ENCODE measurements at regions not wholly inside any gene's neighbourhood (a gene's known extent, or its start where the extent isn't known, plus 50 kb on each side); places are given as distances from the start of the nearest gene placed in this dataset.
"Not testable (repeated sequence)": the region's sequence is repeated elsewhere in the genome, so short reads cannot be mapped to it uniquely, and the experiment has no call there.

DNA sequence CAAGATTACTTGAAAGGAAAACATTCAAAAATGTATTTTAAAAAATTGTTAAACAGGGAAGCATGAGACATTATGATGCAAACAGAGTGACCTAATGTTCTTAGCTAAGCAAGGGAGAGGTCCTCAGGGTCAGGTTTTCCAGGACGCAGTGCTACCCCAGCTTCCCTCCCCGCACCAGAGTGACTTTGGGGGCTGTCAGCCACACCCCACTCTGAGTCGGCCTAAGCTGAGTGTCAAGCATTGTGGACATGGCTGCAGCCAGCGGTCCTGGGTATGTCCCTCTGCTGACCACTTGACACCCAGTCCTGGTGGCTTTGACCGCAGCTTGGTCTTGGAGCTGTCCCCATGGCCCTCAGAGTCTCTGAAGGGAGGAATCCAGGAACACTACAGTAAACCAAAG is 54.9 kb upstream of the CD93 start:
- intact Hi-C loops (cut with DNase I; ENCODE audit: low total_unique reads) = loop anchor here (5.0 to 10.0 kb wide), 2 partner anchors 89 to 214 kb away; partner anchors contain the start of gene NXT1
- no peaks in the 10 kb centered on the region for H3K36me3 ChIP-seq
- H3K4me3 ChIP-seq = no peak overlapping the region
- H3K27me3 ChIP-seq = no peaks in the 10 kb centered on the region
- H3K27ac ChIP-seq = peak overlapping the region; percentile 66 to 91
- peak; percentile 21 to 64 for DNase-seq
- no peaks in the 10 kb centered on the region for H3K9me3 ChIP-seq
- H3K4me1 ChIP-seq = peaks cover 3 to 51% (median 25%) of the 10 kb centered on the region in 4 donors
- no peak for TF ChIP-seq CTCF (IDR thresholded peaks at IDR 0.05)

- not testable (repeated sequence) for DNase-seq, H3K27me3 ChIP-seq, H3K36me3 ChIP-seq, H3K4me3 ChIP-seq, H3K27ac ChIP-seq, H3K9me3 ChIP-seq
- intact Hi-C loops (cut with DNase I; ENCODE audit: low total_unique reads) = loop anchor here (5.0 to 10.0 kb wide), 2 partner anchors 88 to 215 kb away; partner anchors contain the start of gene NXT1
- peaks cover 3 to 41% (median 19%) of the 10 kb centered on the region in 4 donors for H3K4me1 ChIP-seq
These were observed 53.9 kb upstream of the CD93 start for GRCh38 chr20:23139984-23140383.

- Histone ChIP-seq H3K27ac (no peak overlapping the region), H3K4me1 (peaks cover 3 to 36% (median 14%) of the 10 kb centered on the region in 4 donors), H3K9me3 (no peaks in the 10 kb centered on the region), H3K36me3 (no peaks in the 10 kb centered on the region), H3K4me3 (no peak overlapping the region), H3K27me3 (no peaks in the 10 kb centered on the region)
- intact Hi-C loops (cut with DNase I; ENCODE audit: low total_unique reads) = no loop called here
- no peak for TF ChIP-seq CTCF (IDR thresholded peaks at IDR 0.05)
- DNase-seq = peak; percentile 12 to 19
These were observed 53.4 kb upstream of the CD93 start for GRCh38 chr20:23139524-23139923.

DNA sequence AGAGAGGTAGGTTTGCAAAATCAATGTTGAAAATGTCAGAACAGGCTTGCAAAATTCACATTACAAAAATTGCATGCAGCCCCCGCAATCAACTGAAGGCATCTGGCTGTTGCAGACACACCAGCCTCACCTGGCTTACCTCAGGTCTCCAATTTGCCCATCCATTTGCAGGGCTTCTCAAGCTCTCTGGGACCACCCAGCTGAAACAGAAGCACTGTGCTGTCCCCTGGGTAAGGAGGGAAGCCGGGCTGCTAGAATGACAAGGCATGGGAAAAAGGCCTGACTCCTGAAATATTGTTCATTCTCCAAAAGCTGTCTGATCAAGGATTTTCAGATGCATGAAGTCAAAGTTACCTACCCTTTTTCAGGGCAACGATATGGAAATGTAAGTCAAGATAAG is 52.6 kb upstream of the CD93 start:
- DNase-seq = peak; percentile 1 to 24
- TF ChIP-seq CTCF (IDR thresholded peaks at IDR 0.05) = no peak
- H3K27ac ChIP-seq = no peak overlapping the region
- no peaks in the 10 kb centered on the region for H3K9me3 ChIP-seq
- no peaks in the 10 kb centered on the region for H3K36me3 ChIP-seq
- peaks cover 3 to 28% (median 12%) of the 10 kb centered on the region in 4 donors for H3K4me1 ChIP-seq
- intact Hi-C loops (cut with DNase I; ENCODE audit: low total_unique reads) = no loop called here
- no peaks in the 10 kb centered on the region for H3K27me3 ChIP-seq
- no peak overlapping the region for H3K4me3 ChIP-seq

GRCh38 chr20:23138226-23138625 is 52.1 kb upstream of the CD93 start:
- Histone ChIP-seq H3K27ac (no peak overlapping the region), H3K4me3 (no peak overlapping the region), H3K9me3 (no peaks in the 10 kb centered on the region), H3K4me1 (peaks cover 3 to 23% (median 10%) of the 10 kb centered on the region in 4 donors), H3K36me3 (no peaks in the 10 kb centered on the region), H3K27me3 (no peaks in the 10 kb centered on the region)
- no peak for TF ChIP-seq CTCF (IDR thresholded peaks at IDR 0.05)
- no peak for DNase-seq
- intact Hi-C loops (cut with DNase I; ENCODE audit: low total_unique reads) = no loop called here

DNA sequence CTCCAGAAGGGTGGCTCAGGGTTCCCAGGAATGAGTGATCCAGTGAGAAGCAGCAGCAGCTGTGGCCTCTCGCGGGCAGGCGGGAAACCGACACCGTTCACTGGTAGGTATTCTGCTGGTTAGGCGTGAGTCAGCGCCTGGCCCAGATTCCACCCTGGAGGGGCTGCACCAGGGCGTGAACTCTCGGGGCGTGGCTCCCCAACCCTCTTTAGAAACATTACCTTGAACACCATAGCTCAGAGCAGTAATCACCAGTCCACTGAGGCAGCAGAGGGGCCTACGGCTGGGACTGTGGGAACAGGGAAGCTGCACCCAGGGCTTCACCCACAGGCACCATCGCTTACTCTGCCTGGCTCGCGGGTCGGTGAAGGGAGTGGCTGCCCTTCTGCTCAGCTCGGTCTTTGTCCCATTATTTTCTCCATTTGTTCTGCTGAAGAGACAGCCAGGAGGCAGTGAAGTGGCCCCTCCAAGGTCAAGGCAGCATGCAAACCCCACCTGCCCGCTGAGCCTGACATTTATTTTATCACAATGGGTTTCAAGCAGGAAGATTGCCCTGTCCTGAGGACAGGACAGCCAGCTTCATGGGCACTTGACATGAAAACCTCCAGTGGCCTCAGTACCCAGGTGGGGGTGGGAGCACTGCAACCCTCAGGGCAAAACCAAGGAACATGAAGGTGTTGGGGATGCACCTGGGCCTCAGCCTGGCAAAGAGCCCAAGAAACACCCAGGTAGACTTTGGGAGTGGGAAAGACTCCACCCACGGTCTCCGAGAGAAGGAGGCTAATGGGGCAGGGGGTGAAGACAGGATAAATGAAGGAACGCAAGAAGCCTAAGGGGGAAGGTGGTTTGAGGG is 51.0 kb upstream of the CD93 start:
- Histone ChIP-seq H3K9me3 (no peaks in the 10 kb centered on the region), H3K27ac (no peak overlapping the region), H3K4me3 (no peak overlapping the region), H3K4me1 (peaks cover 0 to 12% (median 3%) of the 10 kb centered on the region in 4 donors), H3K27me3 (no peaks in the 10 kb centered on the region), H3K36me3 (no peaks in the 10 kb centered on the region)
- no peak for TF ChIP-seq CTCF (IDR thresholded peaks at IDR 0.05)
- intact Hi-C loops (cut with DNase I; ENCODE audit: low total_unique reads) = no loop called here
- DNase-seq = peak; percentile 15 to 59

Measured in tibial artery (tissue), 4 donors.